Myocyte (in vitro differentiated cells): ENCODE measurements at regions not wholly inside any gene's neighbourhood (a gene's known extent, or its start where the extent isn't known, plus 50 kb on each side); places are given as distances from the start of the nearest gene placed in this dataset.
A peak's percentile ranks its signal among the peaks of the same experiment; 100 is the strongest.

ENCODE experiments used
- DNase-seq: peaks from one replicate; pipeline ENCODE4 v3.0.0-alpha.2; 2012; ENCODE audit warnings: low read depth

GRCh38 chr2:163459986-163460385 is 275.8 kb downstream of the FIGN start:
- DNase-seq: no peak

- DNase-seq: no peak
Measured at GRCh38 chr2:163456953-163457743, 278.7 kb downstream of the FIGN start.

- no peak for DNase-seq
Measured at GRCh38 chr2:163455815-163456214, 280.0 kb downstream of the FIGN start.

GRCh38 chr2:163453920-163454319 is 281.9 kb downstream of the FIGN start:
- DNase-seq: no peak

DNA sequence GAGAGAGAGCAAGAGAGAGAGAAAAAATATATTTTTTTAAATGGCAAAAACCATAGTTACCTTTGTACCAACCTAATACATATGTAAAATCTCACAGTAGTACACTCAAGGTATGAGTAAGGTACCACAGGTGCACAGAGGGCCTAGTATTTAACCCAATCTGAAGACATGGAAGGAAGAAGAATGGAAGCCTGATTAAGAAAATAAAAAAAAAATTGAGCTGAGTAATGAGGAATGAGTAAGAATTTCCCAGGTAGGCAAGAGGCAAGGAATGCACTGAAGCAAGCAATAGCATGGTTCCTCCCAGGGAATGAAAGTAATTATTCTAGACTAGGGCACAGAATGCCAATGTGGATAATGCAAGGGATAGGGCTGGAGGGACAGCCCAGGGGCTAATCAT is 294.2 kb downstream of the FIGN start:
- DNase-seq: no peak

GRCh38 chr2:163436963-163437362 is 298.8 kb downstream of the FIGN start:
- DNase-seq: no peak

- DNase-seq: no peak
Measured at GRCh38 chr2:163428187-163428586, 307.6 kb downstream of the FIGN start.

- no peak for DNase-seq
Measured at GRCh38 chr2:163420604-163421003, 315.2 kb downstream of the FIGN start.

GRCh38 chr2:163419000-163419830 is 316.6 kb downstream of the FIGN start:
- DNase-seq: no peak

- no peak for DNase-seq
Measured at GRCh38 chr2:163417596-163418337, 318.0 kb downstream of the FIGN start.

DNA sequence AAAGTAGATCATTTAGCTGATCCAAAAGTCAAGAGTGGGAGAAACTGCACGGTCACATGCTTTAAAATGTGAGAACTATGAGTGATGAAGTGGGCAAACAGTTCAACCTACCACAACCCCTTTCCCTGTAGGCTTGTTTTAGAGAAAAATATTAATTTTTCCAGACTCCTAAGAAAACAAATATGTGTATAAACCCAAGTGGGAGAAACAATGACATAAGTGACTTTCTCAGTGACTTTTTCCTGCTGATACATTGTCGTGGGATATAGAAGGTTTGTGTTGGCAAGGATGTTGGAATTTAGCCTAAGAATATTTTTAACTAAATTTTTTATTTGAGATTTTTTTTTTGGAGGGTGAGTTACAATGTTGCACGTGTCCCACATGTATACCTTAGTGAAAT is 321.7 kb downstream of the FIGN start:
- DNase-seq: no peak

DNA sequence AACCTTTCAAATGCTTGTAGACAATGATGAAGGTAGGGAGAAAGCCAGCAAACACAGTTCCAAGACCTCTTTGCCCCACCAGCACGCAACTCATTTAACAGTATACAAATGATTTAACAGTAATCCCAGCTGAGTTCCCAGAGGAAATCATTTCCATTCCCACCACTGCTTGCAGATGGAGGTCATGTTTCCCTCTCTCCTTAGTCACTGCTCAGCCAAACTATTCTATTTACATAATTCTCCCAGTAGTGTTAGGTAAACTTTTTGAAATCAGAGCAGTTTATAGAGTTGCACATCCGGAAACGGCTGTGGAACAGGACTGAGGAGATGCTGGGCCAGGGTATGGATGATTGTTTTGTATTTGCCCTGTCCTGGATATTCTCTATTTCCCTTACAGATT is 328.5 kb downstream of the FIGN start:
- DNase-seq: peak; percentile 29

GRCh38 chr2:163405298-163405697 is 330.5 kb downstream of the FIGN start:
- DNase-seq: no peak

- peak; percentile 73 for DNase-seq
Measured at GRCh38 chr2:163401481-163401880, 334.3 kb downstream of the FIGN start.

GRCh38 chr2:163397451-163397850 is 338.4 kb downstream of the FIGN start:
- no peak for DNase-seq

DNA sequence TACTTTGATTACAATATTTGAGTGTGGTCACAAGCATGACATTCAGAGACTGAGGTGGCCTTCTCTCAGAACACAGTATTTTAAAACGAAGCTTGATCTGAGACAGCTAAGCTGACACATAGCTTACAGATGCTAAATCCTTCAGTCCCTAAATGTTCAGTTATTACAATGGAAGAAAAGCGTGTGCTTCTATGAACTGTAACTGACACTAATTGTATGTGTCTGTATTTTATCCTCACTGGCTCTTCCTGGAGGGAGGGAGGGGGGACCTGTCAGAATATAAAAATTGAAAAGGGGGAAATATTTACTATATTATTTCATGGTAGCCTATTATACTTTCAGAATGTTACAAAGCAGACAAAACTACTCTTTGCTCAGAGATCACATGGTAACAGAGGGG is 340.2 kb downstream of the FIGN start:
- no peak for DNase-seq

DNA sequence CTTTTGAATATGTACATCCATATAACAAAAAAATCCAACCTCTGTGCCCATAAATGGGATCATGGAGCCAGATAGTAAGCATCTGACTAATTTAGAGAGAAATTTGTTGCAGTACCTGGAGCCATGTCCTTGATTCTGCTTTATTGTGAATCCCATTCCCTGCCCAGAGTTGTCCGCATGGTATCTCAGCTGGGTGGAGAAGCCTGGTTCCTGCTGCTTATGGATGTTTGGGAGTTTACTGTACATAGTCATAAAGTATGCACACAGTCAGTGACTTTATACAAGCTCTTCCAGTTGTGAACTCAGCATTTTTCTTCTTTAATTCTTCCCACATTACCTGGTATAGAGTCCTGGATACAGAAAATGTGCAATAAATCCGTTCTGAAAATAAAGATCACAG is 346.0 kb downstream of the FIGN start:
- no peak for DNase-seq

DNA sequence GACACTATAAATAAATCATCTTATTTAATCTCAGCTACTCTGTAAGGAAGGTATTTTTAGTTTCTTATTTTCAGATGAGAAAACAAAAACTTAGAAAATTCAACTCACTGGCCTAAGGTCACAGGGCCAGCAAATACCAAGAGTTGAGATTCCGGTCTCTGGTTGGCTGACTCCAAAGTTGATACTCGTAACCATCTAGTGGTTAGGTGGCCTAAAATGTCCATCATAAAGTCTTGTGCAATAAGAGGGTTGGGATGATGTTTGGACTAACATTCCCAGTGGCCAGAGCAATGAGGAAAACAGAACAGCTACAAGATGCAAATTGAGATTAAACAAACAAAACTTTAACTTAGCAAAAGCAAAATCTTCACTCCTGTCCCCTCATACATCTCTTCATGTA is 360.3 kb downstream of the FIGN start:
- no peak for DNase-seq

GRCh38 chr2:163375070-163375469 is 360.7 kb downstream of the FIGN start:
- DNase-seq: no peak

- no peak for DNase-seq
Measured at GRCh38 chr2:163374282-163374681, 361.5 kb downstream of the FIGN start.

DNA sequence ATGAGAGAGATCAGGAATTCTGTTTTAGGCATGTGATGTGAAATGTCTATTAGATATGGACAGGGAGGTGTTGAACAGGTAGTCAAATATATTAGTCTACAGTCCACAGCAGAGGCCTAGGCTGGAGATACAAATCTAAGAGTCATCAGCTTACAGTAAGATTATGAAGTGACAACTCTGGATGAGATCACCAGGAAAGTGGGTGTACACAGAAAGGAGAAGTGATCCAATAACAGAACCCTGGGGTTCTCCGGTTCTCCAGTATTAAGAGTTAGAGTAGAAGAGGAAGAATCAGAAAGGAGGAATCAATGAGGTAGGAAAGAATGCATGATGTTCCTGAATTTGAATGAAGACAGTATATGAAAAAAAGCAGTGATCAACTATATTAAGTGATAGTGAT is 362.3 kb downstream of the FIGN start:
- DNase-seq: no peak
